ENCODE measurements at regions not wholly inside any gene's neighbourhood (a gene's known extent, or its start where the extent isn't known, plus 50 kb on each side); places are given as distances from the start of the nearest gene placed in this dataset.

DNA sequence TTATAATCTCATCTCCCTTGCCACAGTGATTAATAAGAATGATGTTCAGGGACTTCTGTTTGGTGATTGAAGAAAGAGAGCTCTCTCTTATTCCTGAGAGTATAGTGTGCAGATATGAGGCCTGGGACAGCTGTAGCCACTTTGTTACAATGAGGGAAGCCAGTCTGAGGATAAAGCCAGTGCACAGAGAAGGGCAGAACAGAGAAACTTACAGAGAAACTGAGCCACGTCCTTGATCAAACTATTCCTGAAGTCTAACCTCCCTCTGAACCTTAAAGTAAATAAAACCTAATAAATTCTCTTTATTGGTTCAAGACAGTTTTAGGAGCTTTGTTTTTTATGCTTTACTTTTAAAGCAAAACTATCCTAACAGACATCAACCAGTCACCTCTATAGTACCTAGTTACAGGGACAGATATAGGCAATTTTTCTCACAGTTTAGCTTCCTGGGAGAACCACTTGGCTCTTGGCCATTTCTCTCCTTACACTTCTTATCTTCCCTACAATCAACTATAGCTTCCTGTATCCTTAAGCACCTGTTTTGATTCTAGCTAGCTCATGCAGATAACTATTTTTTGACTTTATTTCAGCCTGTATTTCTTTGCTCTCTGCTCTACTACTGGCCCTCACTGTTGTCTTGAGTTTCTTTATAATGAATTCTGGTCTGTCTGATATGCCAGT is 284.4 kb downstream of the SHQ1 start:
- H3K27ac Mint-ChIP-seq: no peak overlapping the region
- H3K9me3 Mint-ChIP-seq (ENCODE audit: low read depth): peaks cover 2% of the 10 kb centered on the region
- H3K4me3 Mint-ChIP-seq: no peak overlapping the region
- POLR2A ChIA-PET: no interaction called here
- H3K4me1 Mint-ChIP-seq: no peaks in the 10 kb centered on the region
- CTCF ChIA-PET: interaction anchor here (0.6 to 0.9 kb wide), 2 partner anchors 10 to 269 kb away, joined by 4 read pairs; no protein-coding TSS in a partner anchor
- no peak for DNase-seq
- H3K27me3 Mint-ChIP-seq: no peaks in the 10 kb centered on the region
- ATAC-seq: no peak
- no peaks in the 10 kb centered on the region for H3K36me3 Mint-ChIP-seq (ENCODE audit: low read depth)
- intact Hi-C loops (cut with DNase I, micrococcal nuclease): no loop called here

DNA sequence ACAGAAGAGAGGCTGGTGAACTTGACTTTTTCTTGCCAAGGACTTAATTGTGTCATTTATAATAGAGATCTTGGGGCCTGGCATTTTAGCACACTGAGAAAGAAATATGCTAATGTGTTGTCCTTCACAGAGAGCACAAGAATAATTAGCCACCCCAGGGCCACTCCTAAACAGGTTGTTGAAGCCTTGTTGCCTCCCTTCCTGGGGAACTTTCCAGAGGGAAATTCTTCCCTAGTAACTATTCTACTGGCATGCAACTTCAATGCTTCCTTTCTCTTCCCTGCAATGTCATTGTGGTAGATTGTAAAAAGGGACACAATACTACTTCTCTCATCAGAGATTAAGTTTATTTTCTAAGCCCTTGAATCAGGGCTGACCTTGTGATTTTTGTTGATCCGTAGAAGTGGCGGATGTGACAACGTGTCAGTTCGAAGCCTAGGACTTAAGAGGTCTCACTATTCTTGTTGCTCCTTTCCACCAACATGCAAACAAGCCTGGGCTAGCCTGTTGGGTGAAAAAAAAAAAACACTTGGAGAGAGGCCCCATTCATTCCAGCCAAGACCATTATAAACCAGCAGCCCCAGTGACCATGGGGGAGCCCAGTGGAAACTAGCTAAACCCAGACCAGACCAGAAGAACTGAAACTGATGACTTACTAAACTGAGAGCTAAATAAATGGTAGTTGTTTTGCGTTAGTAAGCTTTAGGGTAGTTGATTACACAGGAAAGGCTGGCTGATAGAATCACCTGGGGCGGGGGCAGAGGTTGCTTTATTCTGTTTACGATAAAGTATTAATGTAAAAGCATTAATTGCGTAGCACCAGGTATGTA is 287.2 kb downstream of the SHQ1 start:
- Mint-ChIP-seq H3K36me3 (ENCODE audit: low read depth) (no peaks in the 10 kb centered on the region), H3K9me3 (ENCODE audit: low read depth) (peaks cover 11% of the 10 kb centered on the region), H3K27ac (no peak overlapping the region), H3K4me1 (no peaks in the 10 kb centered on the region), H3K27me3 (no peaks in the 10 kb centered on the region), H3K4me3 (no peak overlapping the region)
- POLR2A ChIA-PET: no interaction called here
- no peak for ATAC-seq
- DNase-seq: no peak
- CTCF ChIA-PET: interaction anchor here (0.6 kb wide), 1 partner anchor 316 kb away, joined by 3 read pairs; no protein-coding TSS in a partner anchor
- intact Hi-C loops (cut with DNase I, micrococcal nuclease): no loop called here

DNA sequence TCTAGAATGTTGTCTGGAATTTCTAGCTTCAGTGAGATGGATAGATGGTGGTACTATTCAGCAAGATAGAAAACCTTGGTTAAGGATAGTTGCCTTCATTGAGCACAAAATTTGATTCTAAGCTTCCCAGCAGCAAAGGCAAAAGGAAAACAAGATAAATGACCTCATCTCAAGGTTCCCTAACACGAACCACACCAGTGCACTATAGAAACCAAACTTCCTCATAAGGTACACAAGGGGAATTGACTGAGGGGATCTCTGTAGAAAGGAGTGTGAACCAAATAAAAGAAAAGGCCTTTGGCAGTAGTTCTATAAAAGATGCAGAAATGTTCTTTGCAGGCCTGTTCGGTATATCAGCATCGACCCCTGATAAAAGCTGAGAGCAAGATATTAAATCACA is 288.9 kb downstream of the SHQ1 start:
- intact Hi-C loops (cut with DNase I, micrococcal nuclease): no loop called here
- no peaks in the 10 kb centered on the region for H3K36me3 Mint-ChIP-seq (ENCODE audit: low read depth)
- H3K9me3 Mint-ChIP-seq (ENCODE audit: low read depth): peaks cover 16% of the 10 kb centered on the region
- H3K4me1 Mint-ChIP-seq: no peaks in the 10 kb centered on the region
- CTCF ChIA-PET: interaction anchor here (0.7 kb wide), 1 partner anchor 897 kb away, joined by 3 read pairs; no protein-coding TSS in a partner anchor
- POLR2A ChIA-PET: no interaction called here
- H3K4me3 Mint-ChIP-seq: no peak overlapping the region
- no peak for DNase-seq
- no peak for ATAC-seq
- no peaks in the 10 kb centered on the region for H3K27me3 Mint-ChIP-seq
- no peak overlapping the region for H3K27ac Mint-ChIP-seq

DNA sequence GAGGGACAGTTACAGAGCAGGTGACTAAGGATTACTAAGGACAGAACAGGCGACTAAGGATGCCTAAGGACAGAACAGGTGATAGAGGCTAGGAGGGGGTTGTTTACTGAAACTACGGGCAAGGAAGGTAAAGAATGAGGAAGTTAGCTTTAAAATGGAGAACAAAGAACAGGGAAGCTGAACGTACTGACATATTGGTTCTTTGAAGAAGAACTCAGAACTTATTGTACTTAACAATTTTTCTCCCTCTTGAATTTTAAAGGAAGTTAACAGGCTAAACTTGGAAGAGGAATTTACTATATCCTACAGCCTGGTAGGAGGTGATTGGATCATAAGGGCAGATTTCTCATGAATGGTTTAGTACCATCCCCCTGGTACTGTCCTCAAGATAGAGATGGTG is 290.2 kb downstream of the SHQ1 start:
- ChIA-PET CTCF (interaction anchor here (0.6 kb wide), 1 partner anchor 35 kb away, joined by 3 read pairs; no protein-coding TSS in a partner anchor), POLR2A (no interaction called here)
- Mint-ChIP-seq H3K4me1 (no peaks in the 10 kb centered on the region), H3K27me3 (no peaks in the 10 kb centered on the region), H3K9me3 (ENCODE audit: low read depth) (peaks cover 16% of the 10 kb centered on the region), H3K27ac (no peak overlapping the region), H3K4me3 (no peak overlapping the region), H3K36me3 (ENCODE audit: low read depth) (no peaks in the 10 kb centered on the region)
- DNase-seq (no peak), ATAC-seq (no peak)
- intact Hi-C loops (cut with DNase I, micrococcal nuclease): no loop called here

DNA sequence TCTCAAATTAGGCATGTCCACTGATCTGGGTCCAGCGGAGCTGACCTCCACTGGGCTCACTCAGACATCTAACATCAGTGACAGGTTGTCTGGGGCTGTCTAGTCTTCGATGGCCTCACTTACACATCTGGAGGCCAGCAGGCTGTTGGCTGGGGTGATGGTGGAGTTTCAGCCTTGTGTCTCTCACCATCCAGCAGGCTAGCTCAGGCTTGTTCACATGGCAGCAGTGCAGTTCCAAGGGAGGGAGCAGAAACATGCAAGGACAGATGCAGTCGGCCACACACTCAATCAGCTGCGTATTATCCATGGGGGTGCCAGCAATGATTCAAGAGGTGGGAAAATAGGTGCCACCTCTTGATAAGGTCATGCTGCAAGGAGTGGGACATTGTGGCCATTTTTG is 292.5 kb downstream of the SHQ1 start:
- no peak overlapping the region for H3K27ac Mint-ChIP-seq
- DNase-seq (no peak), ATAC-seq (no peak)
- intact Hi-C loops (cut with DNase I, micrococcal nuclease): no loop called here
- ChIA-PET POLR2A (no interaction called here), CTCF (no interaction called here)
- peaks cover 13% of the 10 kb centered on the region for H3K9me3 Mint-ChIP-seq (ENCODE audit: low read depth)
- H3K4me1 Mint-ChIP-seq: no peaks in the 10 kb centered on the region
- H3K4me3 Mint-ChIP-seq: no peak overlapping the region
- H3K36me3 Mint-ChIP-seq (ENCODE audit: low read depth): no peaks in the 10 kb centered on the region
- no peaks in the 10 kb centered on the region for H3K27me3 Mint-ChIP-seq

DNA sequence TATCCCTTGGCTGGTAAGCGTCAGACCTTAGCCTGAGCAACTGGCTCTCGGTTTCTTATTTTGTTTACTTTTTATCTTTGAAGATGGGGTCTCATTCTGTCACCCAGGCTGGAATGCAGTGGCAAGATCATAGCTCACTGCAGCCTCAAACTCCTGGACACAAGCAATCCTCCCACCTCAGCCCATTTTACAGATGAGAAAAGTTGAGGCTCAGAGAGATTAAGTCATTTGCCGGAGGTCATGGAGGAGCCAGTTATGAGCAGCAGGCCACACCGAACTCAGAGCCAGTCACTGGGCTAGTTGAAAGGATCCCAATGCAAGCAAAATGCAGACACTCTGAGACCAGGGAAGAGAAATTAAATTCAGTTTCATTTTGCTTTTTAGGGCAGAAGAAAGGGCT is 293.6 kb downstream of the SHQ1 start:
- ATAC-seq (no peak), DNase-seq (no peak)
- CTCF ChIA-PET: no interaction called here
- Mint-ChIP-seq H3K4me3 (no peak overlapping the region), H3K27me3 (no peaks in the 10 kb centered on the region), H3K36me3 (ENCODE audit: low read depth) (no peaks in the 10 kb centered on the region), H3K4me1 (peaks cover 8% of the 10 kb centered on the region), H3K27ac (no peak overlapping the region), H3K9me3 (ENCODE audit: low read depth) (peaks cover 13% of the 10 kb centered on the region)
- POLR2A ChIA-PET: no interaction called here
- intact Hi-C loops (cut with DNase I, micrococcal nuclease): no loop called here

DNA sequence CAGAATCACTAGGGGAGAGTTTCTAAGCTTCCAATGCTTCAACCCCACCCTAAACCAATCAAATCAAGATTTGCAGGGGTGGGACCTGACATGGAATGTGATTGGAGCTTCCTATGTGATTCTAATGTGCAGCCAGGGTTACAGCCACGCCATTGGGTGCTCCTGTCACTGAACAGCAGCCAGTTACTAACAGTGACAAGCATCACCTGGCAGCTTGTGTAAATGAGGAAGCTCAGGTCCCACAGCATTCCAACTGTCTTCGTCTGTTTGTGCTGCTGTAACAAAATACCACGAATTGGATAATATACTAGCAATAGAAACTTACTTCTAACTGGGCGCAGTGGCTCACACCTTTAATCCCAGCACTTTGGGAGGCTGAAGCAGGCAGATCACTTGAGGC is 294.9 kb downstream of the SHQ1 start:
- intact Hi-C loops (cut with DNase I, micrococcal nuclease): no loop called here
- no peak for DNase-seq
- Mint-ChIP-seq H3K27ac (no peak overlapping the region), H3K27me3 (no peaks in the 10 kb centered on the region), H3K9me3 (ENCODE audit: low read depth) (peaks cover 13% of the 10 kb centered on the region), H3K4me1 (peaks cover 19% of the 10 kb centered on the region), H3K36me3 (ENCODE audit: low read depth) (no peaks in the 10 kb centered on the region), H3K4me3 (no peak overlapping the region)
- ChIA-PET CTCF (no interaction called here), POLR2A (no interaction called here)
- ATAC-seq: no peak

DNA sequence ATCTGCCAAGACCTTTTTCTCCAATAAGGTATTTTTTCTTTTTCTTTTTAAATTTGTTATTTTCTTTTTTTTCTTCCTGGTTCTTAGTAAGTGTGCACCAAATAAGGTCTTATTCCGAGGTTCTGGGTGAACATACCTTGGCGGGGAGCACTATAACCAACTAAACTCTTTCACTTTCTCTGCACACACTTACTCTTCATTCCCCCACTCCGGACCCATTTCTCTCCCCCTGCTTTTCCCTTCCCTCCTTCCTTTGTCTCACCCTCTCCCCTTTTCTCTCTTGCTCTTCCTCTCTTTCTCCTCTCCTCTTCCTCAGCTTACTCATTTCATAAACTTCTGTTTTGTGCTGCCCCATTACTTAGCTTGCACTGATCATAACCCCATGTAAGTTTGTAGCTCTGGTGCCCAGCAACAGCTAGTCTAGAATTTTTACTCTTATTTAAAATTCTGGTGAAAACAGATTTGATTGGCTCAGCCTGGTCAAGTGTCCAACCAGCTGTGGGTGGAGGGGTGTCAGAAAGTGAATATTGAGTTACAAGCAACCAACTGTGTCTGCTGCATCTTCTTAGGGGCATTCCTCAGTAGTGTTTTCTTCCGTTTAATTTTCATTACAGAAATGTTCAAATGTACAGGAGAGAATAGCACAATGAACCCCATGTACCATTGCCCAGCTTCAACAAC is 297.5 kb downstream of the SHQ1 start:
- no peak for ATAC-seq
- DNase-seq: no peak
- H3K27ac Mint-ChIP-seq: peak overlapping the region; percentile 84

DNA sequence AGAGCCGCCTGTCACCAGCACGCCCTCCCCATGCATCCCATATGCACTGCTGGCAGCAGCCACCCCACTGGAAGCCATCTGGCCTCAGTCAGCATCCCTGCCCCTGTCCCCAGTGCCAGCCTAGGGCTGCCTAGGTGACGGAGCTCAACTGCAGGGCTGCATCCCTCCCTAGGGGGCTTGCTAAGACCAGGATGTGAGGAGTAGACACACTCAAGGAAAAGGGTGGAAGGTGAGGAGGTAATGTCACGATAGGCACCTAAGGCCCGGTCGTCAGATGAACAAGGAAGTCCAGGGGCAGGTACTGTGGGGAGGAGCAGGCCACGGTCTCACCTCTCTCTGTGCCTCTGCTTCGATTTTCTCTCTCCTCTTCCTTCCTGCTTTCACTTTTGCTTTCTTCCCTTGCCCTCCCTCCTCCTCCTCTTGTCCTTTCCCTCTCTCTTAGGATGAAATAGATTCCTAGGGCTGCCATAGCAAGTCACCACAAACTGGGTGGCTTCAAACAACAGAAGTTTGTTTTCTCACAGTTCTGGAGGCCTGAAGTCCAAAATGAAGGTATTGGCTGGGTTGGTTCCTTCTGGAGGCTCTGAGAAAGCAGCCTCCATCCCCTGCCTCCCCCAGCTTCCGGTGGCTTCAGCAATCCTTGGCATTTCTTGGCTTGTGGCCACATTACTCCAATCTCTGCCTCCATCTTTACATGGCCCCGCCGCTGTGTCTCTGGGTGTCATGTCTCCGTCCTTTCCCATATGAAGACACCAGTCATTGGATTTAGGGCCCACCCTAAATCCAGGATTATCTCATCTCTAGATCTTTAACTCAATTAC is 298.3 kb downstream of the SHQ1 start:
- ChIA-PET CTCF (interaction anchor here (0.6 kb wide), 1 partner anchor 209 kb away, joined by 3 read pairs; no protein-coding TSS in a partner anchor), POLR2A (no interaction called here)
- Mint-ChIP-seq H3K4me1 (peaks cover 19% of the 10 kb centered on the region), H3K27me3 (no peaks in the 10 kb centered on the region), H3K9me3 (ENCODE audit: low read depth) (peaks cover 2% of the 10 kb centered on the region), H3K27ac (peak overlapping the region; percentile 84), H3K4me3 (peak overlapping the region; percentile 56), H3K36me3 (ENCODE audit: low read depth) (no peaks in the 10 kb centered on the region)
- intact Hi-C loops (cut with DNase I, micrococcal nuclease): no loop called here
- DNase-seq: peak; percentile 28
- ATAC-seq: peak; percentile 83

More for the DNA sequence above, 297.5 kb downstream of the SHQ1 start:
- ChIA-PET POLR2A (no interaction called here), CTCF (interaction anchor here (0.6 to 0.7 kb wide), 2 partner anchors 91 to 110 kb away, joined by 3 read pairs; no protein-coding TSS in a partner anchor)
- Mint-ChIP-seq H3K4me1 (peaks cover 19% of the 10 kb centered on the region), H3K9me3 (ENCODE audit: low read depth) (peaks cover 4% of the 10 kb centered on the region), H3K4me3 (no peak overlapping the region), H3K36me3 (ENCODE audit: low read depth) (no peaks in the 10 kb centered on the region), H3K27me3 (no peaks in the 10 kb centered on the region)
- intact Hi-C loops (cut with DNase I, micrococcal nuclease): no loop called here

DNA sequence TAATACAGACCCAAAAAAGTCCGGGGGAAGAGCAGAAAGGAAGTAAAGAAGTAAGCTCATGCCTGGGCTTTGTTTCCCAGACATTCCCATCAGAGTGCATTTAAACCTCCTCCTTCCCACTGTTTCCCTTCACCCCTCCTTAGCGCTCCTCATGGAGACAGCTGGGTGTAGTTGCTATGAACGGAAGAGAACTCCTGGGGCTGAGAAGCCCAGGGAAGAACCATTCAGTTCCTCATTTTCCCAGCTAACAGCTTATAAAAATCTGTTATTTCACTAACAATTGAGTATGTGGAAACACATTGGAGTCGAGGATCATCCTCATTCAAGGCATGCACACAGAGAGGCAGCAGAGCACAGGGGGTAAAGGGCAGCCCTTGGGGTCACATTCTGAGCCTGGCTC is 299.3 kb downstream of the SHQ1 start:
- no peak overlapping the region for H3K4me3 Mint-ChIP-seq
- DNase-seq (no peak), ATAC-seq (no peak)
- POLR2A ChIA-PET: no interaction called here
- no peaks in the 10 kb centered on the region for H3K9me3 Mint-ChIP-seq (ENCODE audit: low read depth)
- no peak overlapping the region for H3K27ac Mint-ChIP-seq
- no peaks in the 10 kb centered on the region for H3K27me3 Mint-ChIP-seq
- CTCF ChIA-PET: no interaction called here
- H3K36me3 Mint-ChIP-seq (ENCODE audit: low read depth): no peaks in the 10 kb centered on the region
- H3K4me1 Mint-ChIP-seq: peaks cover 19% of the 10 kb centered on the region
- intact Hi-C loops (cut with DNase I, micrococcal nuclease): no loop called here

DNA sequence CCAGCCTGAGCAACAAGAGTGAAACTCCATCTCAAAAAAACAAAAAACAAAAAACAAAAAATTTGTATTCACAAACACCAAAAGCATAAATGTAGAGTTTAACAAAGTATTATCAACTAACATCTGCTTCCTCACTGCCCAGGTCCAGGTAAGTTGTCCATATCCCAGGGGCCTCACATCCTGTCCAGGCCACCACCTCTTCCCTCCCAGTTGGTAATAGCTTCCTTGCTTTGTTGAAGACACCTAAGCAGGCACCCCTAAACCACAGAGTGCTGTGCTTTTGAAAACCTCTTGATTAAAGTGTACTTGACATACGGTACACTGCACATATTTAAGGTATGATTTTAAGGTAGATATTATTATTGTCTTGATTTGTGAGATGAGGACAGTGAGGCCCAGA is 299.8 kb downstream of the SHQ1 start:
- H3K27ac Mint-ChIP-seq: no peak overlapping the region
- peaks cover 19% of the 10 kb centered on the region for H3K4me1 Mint-ChIP-seq
- H3K36me3 Mint-ChIP-seq (ENCODE audit: low read depth): no peaks in the 10 kb centered on the region
- intact Hi-C loops (cut with DNase I, micrococcal nuclease): no loop called here
- H3K9me3 Mint-ChIP-seq (ENCODE audit: low read depth): no peaks in the 10 kb centered on the region
- no peak overlapping the region for H3K4me3 Mint-ChIP-seq
- ChIA-PET CTCF (no interaction called here), POLR2A (no interaction called here)
- ATAC-seq (no peak), DNase-seq (no peak)
- H3K27me3 Mint-ChIP-seq: no peaks in the 10 kb centered on the region
